HG02981 (cell line): ENCODE measurements at regions not wholly inside any gene's neighbourhood (a gene's known extent, or its start where the extent isn't known, plus 50 kb on each side); places are given as distances from the start of the nearest gene placed in this dataset.

ENCODE experiments used
- ATAC-seq: cut with Tn5 transposase; IDR thresholded peaks from one replicate; pipeline ENCODE4 v1.9.1; 2021; ENCODE audit warnings: mild to moderate bottlenecking, moderate library complexity; ENCODE audit not compliant: unreplicated experiment

DNA sequence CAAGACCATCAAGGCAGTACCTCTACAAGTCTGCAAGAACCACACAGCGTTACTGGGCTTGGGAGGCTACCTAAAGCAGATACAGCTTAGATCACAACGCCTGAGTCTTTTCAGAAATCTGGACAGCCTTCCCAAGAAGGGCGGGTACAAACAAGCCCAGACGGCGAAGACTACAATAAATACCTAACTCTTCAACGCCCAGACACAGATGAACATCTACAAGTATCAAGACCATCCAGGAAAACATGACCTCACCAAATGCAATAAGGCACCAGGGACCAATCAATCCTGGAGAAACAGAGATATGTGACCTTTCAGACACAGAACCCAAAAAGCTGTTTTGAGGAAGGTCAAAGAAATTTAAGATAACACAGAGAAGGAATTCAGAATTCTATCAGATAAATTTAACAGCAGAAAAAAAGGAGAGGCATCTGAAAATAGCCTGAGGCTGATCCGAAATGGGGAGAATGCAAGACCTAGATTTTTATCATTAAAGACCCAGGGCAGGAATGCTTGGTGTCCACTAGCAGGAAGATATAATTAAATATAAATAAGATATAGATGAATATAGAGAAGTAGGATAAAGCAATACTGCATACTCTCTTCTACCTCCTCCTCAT lies 131.7 kb upstream of the COL21A1 start:
- ATAC-seq = no peak

GRCh38 chr6:56378507-56378906 lies 131.1 kb upstream of the COL21A1 start:
- no peak for ATAC-seq

DNA sequence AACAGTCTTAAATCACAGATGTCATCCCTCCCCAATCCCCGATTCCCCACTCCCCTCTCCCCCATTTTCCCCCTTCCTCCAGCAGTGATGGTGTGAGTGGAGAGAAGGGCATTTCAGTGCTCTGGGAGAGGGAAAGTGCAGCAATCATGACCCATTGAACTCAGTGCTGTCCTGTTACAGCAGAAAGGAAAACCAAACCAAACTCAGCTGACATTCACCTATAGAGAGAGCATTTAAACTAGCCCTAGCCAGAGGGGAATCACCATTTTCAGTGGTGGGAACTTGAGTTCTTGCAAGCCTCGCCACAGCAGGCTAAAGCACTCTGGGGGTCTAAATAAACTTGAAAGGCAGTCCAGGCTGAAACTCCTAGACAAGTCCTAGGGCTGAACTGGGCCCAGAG lies 129.9 kb upstream of the COL21A1 start:
- no peak for ATAC-seq

- ATAC-seq = no peak
Observed at GRCh38 chr6:56375806-56376205, 128.4 kb upstream of the COL21A1 start.

DNA sequence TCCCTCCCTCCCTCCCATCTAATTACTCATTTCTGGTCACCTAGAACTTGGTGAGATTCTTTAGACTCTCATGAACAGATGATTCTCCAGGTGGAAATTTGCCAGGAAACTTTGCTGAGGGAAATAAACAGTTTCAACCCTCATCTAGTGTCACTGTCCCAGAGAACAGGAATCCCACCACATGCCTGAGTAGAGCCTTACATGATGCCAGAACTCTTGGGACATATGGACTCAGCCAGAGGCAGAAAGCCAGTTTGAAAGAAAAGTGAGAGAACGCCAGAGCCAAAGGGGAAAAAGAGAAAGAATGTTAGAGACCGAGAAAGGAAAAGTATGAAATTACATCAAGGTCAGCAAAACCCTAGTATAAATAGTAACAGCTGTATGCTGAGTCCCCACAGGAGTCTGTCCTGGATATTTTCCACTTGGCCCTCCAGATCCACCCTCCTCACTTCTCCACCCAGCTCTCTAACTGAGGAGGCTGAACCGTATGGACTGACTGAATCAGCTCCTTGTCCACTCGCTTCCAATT lies 127.5 kb upstream of the COL21A1 start:
- no peak for ATAC-seq

- ATAC-seq = no peak
Observed at GRCh38 chr6:56372406-56372995, 125.1 kb upstream of the COL21A1 start.

- ATAC-seq = no peak
Observed at GRCh38 chr6:56370561-56371211, 123.3 kb upstream of the COL21A1 start.

DNA sequence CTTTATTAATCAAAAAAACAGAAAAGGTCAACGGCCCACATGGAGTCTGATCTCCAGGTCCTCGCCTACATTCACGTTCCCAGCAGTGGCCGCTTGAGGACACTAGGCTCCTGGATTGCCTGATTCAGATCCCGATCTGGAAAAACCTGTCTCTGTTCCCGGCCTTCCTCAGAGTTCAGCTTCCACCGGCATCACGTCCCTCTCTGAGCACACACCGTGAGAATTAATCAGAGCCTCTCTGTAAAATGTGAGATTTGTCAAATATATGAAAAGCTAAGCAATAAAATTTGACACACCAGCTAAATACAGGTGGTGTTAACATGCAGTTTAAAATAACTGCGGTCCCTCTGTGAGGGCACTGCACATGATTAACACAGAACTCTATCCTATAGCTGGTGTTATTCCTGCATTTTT lies 122.8 kb upstream of the COL21A1 start:
- no peak for ATAC-seq

GRCh38 chr6:56368491-56368890 lies 121.1 kb upstream of the COL21A1 start:
- no peak for ATAC-seq

- no peak for ATAC-seq
Observed at GRCh38 chr6:56366141-56366852, 118.9 kb upstream of the COL21A1 start.

DNA sequence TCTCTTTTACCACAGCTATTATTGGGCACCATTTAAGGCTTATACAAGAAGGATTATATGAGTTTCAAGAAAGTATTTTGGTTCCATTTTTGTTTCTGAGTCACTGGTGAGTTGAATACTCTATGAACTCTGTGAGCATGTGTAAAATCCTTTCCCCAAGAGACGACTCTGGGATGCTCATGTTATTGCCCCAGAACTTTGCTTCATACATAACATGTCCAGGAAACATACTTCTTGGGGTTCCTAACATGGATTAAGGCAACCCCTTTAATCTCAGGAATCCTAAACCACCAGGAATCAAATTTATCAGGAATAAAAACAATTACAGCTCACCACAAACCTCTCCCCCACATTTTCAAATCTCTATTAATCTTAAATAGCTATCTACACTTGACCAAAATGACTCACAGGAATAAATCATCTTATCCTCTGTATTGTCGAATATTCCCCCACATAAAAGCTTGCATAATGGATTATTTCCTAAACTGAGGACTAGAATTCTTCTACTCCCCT lies 117.5 kb upstream of the COL21A1 start:
- ATAC-seq = no peak

- no peak for ATAC-seq
Observed at GRCh38 chr6:56364431-56364826, 117.0 kb upstream of the COL21A1 start.

- ATAC-seq = no peak
Observed at GRCh38 chr6:56363796-56364430, 116.5 kb upstream of the COL21A1 start.

GRCh38 chr6:56361812-56362211 lies 114.4 kb upstream of the COL21A1 start:
- ATAC-seq = no peak

GRCh38 chr6:56359201-56359899 lies 112.0 kb upstream of the COL21A1 start:
- peak; percentile 87 for ATAC-seq

- ATAC-seq = no peak
Observed at GRCh38 chr6:56357616-56358373, 110.4 kb upstream of the COL21A1 start.

DNA sequence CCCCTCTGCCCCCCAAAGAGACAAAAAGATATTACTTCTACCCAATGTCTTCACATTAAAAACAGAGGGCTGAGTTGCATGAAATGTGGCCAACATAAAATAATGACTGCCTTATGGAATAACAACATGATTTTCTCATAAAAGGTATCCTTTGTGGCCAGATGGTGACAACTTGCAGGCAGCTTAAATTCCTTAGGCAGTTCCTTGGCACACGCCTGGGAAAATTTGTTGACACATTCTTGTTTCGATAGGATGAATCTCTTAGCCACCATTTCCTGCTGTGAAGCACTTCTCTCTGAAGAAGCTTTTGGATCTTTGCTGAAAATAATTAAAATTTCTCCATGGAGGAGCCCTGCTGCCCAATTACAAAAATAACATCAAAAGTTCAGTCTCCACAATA lies 109.0 kb upstream of the COL21A1 start:
- ATAC-seq = no peak

GRCh38 chr6:56353860-56354259 lies 106.5 kb upstream of the COL21A1 start:
- ATAC-seq = no peak

GRCh38 chr6:56350628-56351260 lies 103.4 kb upstream of the COL21A1 start:
- ATAC-seq = no peak
